ENCODE measurements at regions not wholly inside any gene's neighbourhood (a gene's known extent, or its start where the extent isn't known, plus 50 kb on each side); places are given as distances from the start of the nearest gene placed in this dataset.

GRCh38 chr4:33453436-33453835 lies 2733.3 kb downstream of the PCDH7 start:
- no peak overlapping the region for H3K4me3 ChIP-seq (replicated peaks in 1 of 2; ENCODE audit: low read depth in 1 of 2, low read length in 2 of 2)
- H3K27me3 ChIP-seq (ENCODE audit: insufficient read depth, low read length): no peaks in the 10 kb centered on the region
- no peaks in the 10 kb centered on the region for H4K20me1 ChIP-seq (ENCODE audit: insufficient read depth)
- H3K4me2 ChIP-seq (ENCODE audit: low read length): no peak overlapping the region
- no peak overlapping the region for H3K27ac ChIP-seq (ENCODE audit: low read depth, low read length)
- no peak overlapping the region for H2AFZ ChIP-seq (ENCODE audit: low read depth, low read length, poor library complexity, severe bottlenecking)
- ChIA-PET POLR2A (no interaction called here), CTCF (no interaction called here), RAD21 (ENCODE audit: low non-redundant PET in 1 of 2, low total read pairs in 2 of 2, uncharacterized antibody in 2 of 2, unreplicated experiment in 2 of 2) (no interaction called here)
- H3K9ac ChIP-seq (ENCODE audit: low read length): no peak overlapping the region
- no TSS peak for BruUV-seq (replicated peaks)
- ATAC-seq (no peak), DNase-seq (ENCODE audit: low read depth, low spot score) (no peak)
- H3K9me2 ChIP-seq (ENCODE audit: insufficient read depth): no peaks in the 10 kb centered on the region
- TF ChIP-seq FOSL1 (IDR thresholded peaks at IDR 0.05; ENCODE audit: low read depth) (no peak), EGR1 (IDR thresholded peaks at IDR 0.05; ENCODE audit: low read depth) (no peak), YY1 (IDR thresholded peaks at IDR 0.05; ENCODE audit: extremely low read depth, insufficient replicate concordance, low read depth, low read length) (no peak), MAX (IDR thresholded peaks at IDR 0.05) (no peak), POLR2A (IDR thresholded peaks at IDR 0.05; ENCODE audit: borderline replicate concordance, extremely low read depth, insufficient read depth, insufficient read length) (no peak), ZNF274 (IDR thresholded peaks at IDR 0.05; ENCODE audit: low read depth, low read length) (no peak), ELF1 (IDR thresholded peaks at IDR 0.05; ENCODE audit: borderline replicate concordance, low read depth) (no peak), RAD21 (IDR thresholded peaks at IDR 0.05; ENCODE audit: low read depth) (no peak)
- intact Hi-C loops (cut with micrococcal nuclease): no loop called here
- H3K79me2 ChIP-seq (ENCODE audit: insufficient read depth, low read length): no peaks in the 10 kb centered on the region
- no peaks in the 10 kb centered on the region for H3K9me3 ChIP-seq (ENCODE audit: control insufficient read depth in 1 of 2, insufficient read depth in 1 of 2, low read depth in 1 of 2, low read length in 2 of 2)
- H3K36me3 ChIP-seq (ENCODE audit: control insufficient read depth in 1 of 2, insufficient read depth in 2 of 2, low read length in 2 of 2): no peaks in the 10 kb centered on the region
- H3K4me1 ChIP-seq (ENCODE audit: control insufficient read depth in 1 of 2, insufficient read depth in 2 of 2, low read length in 2 of 2): no peaks in the 10 kb centered on the region

- ATAC-seq (no peak), DNase-seq (ENCODE audit: low read depth, low spot score) (no peak)
- intact Hi-C loops (cut with micrococcal nuclease): no loop called here
- RAD21 ChIA-PET (ENCODE audit: low non-redundant PET in 1 of 2, low total read pairs in 2 of 2, uncharacterized antibody in 2 of 2, unreplicated experiment in 2 of 2): no interaction called here
- POLR2A ChIA-PET: no interaction called here
- Histone ChIP-seq H3K4me2 (ENCODE audit: low read length) (no peak overlapping the region), H3K27ac (ENCODE audit: low read depth, low read length) (no peak overlapping the region), H3K9ac (ENCODE audit: low read length) (no peak overlapping the region), H3K9me3 (ENCODE audit: control insufficient read depth in 1 of 2, insufficient read depth in 1 of 2, low read depth in 1 of 2, low read length in 2 of 2) (no peaks in the 10 kb centered on the region), H3K27me3 (ENCODE audit: insufficient read depth, low read length) (no peaks in the 10 kb centered on the region), H2AFZ (ENCODE audit: low read depth, low read length, poor library complexity, severe bottlenecking) (no peak overlapping the region), H3K9me2 (ENCODE audit: insufficient read depth) (no peaks in the 10 kb centered on the region), H4K20me1 (ENCODE audit: insufficient read depth) (no peaks in the 10 kb centered on the region), H3K36me3 (ENCODE audit: control insufficient read depth in 1 of 2, insufficient read depth in 2 of 2, low read length in 2 of 2) (no peaks in the 10 kb centered on the region), H3K4me3 (replicated peaks in 1 of 2; ENCODE audit: low read depth in 1 of 2, low read length in 2 of 2) (no peak overlapping the region), H3K79me2 (ENCODE audit: insufficient read depth, low read length) (no peaks in the 10 kb centered on the region), H3K4me1 (ENCODE audit: control insufficient read depth in 1 of 2, insufficient read depth in 2 of 2, low read length in 2 of 2) (no peaks in the 10 kb centered on the region)
- no TSS peak for BruUV-seq (replicated peaks)
- CTCF ChIA-PET: no interaction called here
- TF ChIP-seq CBX3 (IDR thresholded peaks at IDR 0.05; ENCODE audit: low read depth) (no peak), YY1 (IDR thresholded peaks at IDR 0.05; ENCODE audit: extremely low read depth, insufficient replicate concordance, low read depth, low read length) (no peak), ATF3 (IDR thresholded peaks at IDR 0.05) (no peak), ZBTB33 (IDR thresholded peaks at IDR 0.05; ENCODE audit: extremely low read depth, insufficient replicate concordance, low read length) (no peak), MAX (IDR thresholded peaks at IDR 0.05) (no peak), ZFX (IDR thresholded peaks at IDR 0.05) (no peak), JUND (IDR thresholded peaks at IDR 0.05) (no peak), POLR2AphosphoS5 (IDR thresholded peaks at IDR 0.05; ENCODE audit: low read depth, low read length) (no peak), POLR2A (IDR thresholded peaks at IDR 0.05; ENCODE audit: borderline replicate concordance, extremely low read depth, insufficient read depth, insufficient read length) (no peak), REST (IDR thresholded peaks at IDR 0.05; ENCODE audit: low read depth) (no peak), RAD21 (IDR thresholded peaks at IDR 0.05; ENCODE audit: low read depth) (no peak), CEBPB (IDR thresholded peaks at IDR 0.05; ENCODE audit: low read depth) (no peak), FOSL1 (IDR thresholded peaks at IDR 0.05; ENCODE audit: low read depth) (no peak)
Measured at GRCh38 chr4:33453916-33454315, 2733.7 kb downstream of the PCDH7 start.

Measured in HCT116 (cell line).